OCI-LY1 (cell line): ENCODE measurements at regions not wholly inside any gene's neighbourhood (a gene's known extent, or its start where the extent isn't known, plus 50 kb on each side); places are given as distances from the start of the nearest gene placed in this dataset.

Experiments
- CTCF ChIP-seq: fragments of 200-600 bp; sonication (generic), shearing (Covaris generic); IDR thresholded peaks from 2 replicates; pipeline ENCODE4 v1.5.1; 2017; ENCODE audit warnings: mild to moderate bottlenecking, antibody characterized with exemption, low read length, moderate library complexity, mixed read lengths
- EZH2 ChIP-seq: fragments of 200-600 bp; sonication (generic), shearing (Covaris generic); IDR thresholded peaks from 2 replicates; pipeline ENCODE4 v1.8.0; 2017; ENCODE audit warnings: borderline replicate concordance, mixed run types, mild to moderate bottlenecking, antibody characterized with exemption, low read length, moderate library complexity, mixed read lengths

DNA sequence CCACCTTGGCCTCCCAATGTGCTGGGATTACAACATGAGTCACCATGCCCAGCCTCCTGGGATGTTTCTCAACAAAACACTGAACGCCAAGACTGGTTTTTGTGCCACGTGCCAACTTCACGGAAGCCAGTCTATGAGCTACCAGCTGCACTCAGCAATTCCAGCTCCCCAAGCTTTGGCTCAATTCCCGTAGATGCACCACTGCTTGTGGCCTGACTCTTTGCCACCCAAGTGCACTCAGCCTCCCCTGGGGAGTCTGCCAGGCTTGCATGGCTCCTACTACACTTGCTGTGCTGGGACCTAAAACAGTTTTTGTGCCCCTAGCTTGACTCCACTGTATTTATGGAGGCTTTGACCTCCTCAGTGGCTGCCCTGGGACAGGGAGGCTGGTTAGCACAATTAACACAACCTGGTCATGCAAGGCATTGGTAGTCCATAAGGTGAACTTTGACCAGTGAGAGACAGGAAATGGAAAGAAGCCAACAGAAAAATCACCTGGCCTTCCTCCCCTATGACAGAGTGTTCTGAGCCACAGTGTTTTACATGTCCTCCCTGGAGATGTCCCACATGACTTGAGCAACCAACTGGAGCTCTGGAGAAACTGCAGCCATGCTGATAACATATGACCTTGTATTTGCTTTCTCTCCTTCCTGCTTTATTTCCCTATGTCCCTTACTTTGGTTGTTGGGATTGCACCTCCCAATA, 1173.1 kb downstream of the UQCRFS1 start:
- TF ChIP-seq CTCF = no peak
- TF ChIP-seq EZH2 = no peak
